HG03521 (cell line): ENCODE measurements at regions not wholly inside any gene's neighbourhood (a gene's known extent, or its start where the extent isn't known, plus 50 kb on each side); places are given as distances from the start of the nearest gene placed in this dataset.
"Not testable (repeated sequence)": the region's sequence is repeated elsewhere in the genome, so short reads cannot be mapped to it uniquely, and the experiment has no call there.

Source experiments
- ATAC-seq: cut with Tn5 transposase; IDR thresholded peaks from one replicate; pipeline ENCODE4 v1.9.1; 2021; ENCODE audit warnings: mild to moderate bottlenecking, moderate library complexity; ENCODE audit not compliant: unreplicated experiment

DNA sequence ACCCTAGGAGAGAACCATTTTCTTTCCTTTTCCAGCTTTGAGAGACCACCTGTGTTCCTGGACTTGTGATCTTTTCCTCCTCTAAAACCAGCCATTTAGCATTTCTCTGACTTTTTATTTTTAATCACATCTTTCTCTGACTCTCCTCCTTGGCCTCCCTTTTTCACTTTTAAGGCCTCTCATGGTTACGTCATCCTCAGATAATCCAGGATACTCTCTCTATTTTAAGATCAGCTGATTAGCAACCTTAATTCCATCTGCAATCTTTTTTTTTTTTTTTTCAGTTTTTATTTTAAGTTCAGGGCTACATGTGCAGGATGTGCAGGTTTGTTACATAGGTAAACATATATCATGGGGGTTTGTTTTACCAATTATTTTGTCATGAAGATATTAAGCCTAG is 54.0 kb downstream of the RFPL4B start:
- ATAC-seq = no peak

DNA sequence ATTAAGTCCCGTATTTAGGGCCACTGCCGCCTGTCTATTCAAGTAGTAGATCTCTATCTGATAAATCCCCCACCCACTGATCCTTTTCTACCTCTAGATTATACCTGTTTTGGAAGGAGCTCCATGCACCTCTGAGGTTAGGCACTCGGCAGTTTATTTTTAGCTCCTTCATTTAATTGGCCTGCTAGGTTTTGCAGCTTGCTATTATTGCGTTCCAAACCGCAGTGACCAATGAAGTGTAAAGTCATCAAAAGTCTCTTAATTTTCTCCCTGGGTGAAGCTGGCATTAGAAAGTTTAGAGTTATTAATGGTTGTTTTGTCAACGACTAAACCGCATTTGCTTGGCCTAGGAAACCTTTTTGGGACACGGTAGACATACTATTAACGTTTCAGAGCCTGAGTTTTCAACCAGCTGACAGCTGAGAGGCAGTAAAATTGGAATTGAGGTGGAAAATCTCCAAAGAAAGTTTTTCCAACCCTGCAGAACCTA is 60.0 kb downstream of the RFPL4B start:
- no peak for ATAC-seq

DNA sequence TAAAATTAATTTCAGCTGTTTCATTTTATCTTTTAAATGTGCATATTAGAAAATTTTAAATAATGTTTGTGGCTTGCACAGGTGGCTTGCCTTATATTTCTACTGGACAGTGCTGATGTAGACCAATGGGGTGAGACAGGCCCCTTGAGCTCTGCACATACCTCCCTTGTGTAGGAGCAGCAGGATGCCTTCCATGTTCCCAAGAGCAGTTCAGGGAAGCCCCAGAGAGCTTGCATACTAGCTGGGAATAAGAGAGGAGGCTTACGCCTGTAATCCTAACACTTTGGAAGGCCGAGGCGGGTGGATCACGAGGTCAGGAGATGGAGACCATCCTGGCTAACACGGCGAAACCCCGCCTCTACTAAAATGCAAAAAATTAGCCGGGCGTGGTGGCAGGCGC is 61.4 kb downstream of the RFPL4B start:
- no peak for ATAC-seq

DNA sequence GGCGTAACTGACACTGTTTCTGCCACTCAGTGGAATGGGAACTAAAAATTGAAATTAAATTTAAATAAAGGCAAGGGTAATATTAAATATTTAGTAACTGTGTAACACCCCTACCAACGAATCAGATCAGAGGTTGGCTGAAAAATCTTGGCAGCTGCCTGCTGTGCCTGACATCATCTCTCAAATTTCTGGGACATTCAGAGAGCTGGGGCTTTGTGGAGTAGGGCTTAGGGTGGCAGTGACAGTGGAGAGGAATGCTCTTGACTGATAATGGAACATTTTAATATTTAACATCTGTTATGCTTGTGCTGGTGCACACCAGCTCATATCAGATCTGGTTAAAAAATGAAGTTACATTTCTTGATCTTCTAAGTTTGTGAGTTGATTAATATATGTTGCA is 62.2 kb downstream of the RFPL4B start:
- ATAC-seq = no peak

DNA sequence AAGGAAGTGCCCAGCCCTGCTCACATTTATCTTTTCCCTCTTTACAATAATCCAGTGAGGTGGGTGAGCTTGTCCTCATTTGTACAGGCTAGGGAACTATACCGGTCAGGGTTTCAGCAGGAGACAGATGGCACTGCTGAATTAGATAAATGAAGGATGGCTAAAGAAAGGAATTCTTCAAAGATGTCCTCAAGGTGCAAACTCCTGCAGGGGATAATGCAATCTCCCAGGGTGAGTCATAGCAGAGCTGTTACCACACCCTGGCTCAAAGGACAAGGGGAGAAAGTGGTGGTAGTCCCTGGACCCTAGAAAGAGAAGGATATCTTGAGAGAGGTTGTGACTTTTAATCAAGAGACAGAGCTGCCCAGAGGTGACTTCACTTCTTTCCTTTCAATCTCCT is 66.7 kb downstream of the RFPL4B start:
- ATAC-seq = no peak

DNA sequence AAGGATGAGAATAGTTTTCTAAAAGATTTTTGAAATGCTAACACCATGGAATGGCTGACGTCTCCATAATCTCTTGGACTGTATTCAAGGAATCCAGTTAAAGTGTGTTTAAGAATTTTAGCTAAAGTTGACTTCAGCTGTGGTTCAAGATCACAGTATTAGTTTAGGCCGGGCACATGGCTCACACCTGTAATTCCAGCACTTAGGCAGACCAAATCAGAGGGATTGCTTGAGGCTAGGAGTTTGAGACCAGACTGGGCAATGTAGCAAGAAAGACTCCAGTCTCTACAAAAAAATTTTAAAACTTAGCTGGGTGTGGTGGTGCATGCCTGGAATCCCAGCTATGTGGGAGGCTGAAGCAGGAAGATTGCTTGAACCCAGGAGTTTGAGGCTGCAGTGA is 68.2 kb downstream of the RFPL4B start:
- ATAC-seq = no peak

DNA sequence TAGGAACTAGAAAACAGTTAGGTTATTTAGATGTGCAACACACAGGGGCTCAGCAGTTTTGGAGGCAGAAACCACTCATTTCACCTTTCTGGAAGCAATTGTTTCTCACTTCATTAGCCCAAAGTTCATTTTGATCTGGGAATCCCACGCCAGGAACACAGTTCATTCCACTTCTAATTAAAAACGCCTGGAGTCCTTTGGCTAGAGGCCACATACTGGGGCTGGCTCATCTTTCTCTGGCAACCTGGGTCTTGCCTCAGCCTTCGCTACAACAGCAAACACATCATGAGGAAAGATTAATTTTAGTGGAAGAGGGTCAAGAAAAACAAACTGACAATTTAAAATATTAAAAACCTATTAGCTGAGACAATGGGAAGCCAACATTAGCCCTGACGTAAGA is 69.7 kb downstream of the RFPL4B start:
- no peak for ATAC-seq

DNA sequence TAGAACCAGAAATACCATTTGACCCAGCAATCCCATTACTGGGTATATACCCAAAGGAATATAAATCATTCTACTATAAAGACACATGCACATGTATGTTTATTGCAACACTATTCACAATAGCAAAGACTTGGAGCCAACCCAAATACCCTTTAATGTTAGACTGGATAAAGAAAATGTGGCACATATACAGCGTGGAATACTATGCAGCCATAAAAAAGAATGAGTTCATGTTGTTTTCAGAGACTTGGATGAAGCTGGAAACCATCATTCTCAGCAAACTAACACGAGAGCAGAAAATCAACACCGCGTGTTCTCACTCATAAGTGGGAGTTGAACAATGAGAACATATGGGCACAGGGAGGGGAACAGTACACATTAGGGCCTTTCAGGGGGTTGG is 79.9 kb downstream of the RFPL4B start:
- ATAC-seq = not testable (repeated sequence)

DNA sequence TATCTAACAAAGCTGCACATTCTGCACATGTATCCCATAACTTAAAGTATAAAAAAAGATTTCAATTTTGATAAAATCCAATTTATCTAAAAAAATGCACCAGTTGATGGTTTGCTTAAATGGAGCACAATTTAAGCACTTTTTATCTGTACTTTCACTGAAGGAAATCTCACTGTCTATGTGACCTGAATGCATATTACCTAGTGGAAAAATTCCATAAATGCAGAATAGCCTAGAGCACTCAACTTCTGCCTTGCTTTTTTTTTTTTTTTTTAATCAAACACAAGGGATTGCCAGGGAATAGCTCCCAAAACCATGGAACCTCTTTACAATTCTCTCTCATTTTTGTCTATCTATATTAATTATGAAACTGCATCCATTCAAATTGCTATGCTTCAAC is 80.4 kb downstream of the RFPL4B start:
- ATAC-seq = no peak

DNA sequence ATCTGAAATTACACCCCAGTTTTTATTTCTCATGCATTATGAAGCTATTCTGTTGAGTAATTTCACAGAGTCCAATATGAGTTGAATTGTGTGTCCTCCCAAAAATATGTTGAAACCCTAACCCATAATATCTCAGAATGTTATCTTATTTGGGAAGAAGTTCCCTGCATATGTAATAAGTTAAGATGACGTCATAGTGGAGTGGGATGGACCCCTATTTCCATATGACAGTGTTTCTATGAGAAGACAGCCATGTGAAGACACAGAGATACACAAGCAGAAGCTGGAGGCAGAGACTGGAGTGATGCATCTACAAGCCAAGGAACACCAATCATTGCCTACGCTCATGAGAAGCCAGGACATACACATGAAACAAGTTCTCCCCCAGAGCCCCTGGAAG is 81.3 kb downstream of the RFPL4B start:
- ATAC-seq = no peak

DNA sequence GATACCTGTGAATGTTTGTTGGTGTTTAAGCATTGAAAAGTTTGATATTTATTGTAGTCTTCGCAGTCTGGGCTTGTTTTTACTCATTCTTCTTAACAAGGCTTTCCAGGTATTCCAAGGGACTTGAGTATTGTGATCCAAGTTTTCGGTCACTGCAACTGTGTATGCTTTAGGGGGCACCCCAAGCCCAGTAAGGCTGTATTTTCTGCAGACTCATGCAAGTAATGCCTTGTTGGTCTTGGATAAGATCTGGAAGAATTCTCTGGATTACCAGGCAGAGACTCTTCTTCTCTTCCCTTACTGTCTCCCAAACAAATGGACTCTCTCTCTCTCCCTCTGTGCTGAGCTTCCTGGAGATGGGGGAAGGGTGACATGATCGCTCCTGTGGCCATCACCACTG is 82.1 kb downstream of the RFPL4B start:
- no peak for ATAC-seq

DNA sequence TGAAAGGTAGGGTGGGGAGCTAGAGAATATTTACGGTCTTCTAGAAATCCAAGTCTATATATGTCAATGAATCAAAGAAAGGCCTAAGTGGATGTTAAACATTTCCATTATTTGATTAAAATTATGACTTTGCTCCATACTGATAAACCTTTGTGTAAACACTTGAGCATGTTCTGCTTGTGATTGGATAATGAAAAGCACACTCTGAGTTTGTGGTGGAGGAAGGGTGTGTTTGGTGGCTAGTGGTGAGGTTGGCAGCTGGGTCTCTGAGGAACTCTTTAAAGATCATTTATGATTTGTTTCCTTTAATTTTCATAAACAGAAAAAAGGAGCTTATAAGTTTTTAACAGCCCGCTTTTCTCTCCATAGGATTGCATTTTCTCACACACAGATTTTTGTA is 84.7 kb downstream of the RFPL4B start:
- no peak for ATAC-seq

DNA sequence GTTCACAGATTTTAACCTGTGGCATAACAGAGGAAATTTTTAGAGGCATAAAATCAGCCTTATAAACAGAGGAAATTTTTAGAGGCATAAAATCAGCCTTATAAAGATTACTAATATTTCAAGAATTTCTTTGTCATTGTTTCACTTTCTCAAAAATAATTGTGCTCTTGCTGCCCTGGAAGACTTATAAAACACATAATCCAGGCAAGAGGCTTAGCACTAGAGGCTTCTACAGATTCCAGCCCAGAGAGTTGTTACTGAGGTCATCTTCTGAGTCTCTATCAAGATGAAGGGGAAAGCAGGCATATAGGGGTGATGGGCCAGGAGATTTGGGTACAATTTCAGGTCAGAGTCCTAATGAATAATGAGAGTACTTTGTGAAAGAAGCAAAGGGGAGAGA is 85.7 kb downstream of the RFPL4B start:
- no peak for ATAC-seq

DNA sequence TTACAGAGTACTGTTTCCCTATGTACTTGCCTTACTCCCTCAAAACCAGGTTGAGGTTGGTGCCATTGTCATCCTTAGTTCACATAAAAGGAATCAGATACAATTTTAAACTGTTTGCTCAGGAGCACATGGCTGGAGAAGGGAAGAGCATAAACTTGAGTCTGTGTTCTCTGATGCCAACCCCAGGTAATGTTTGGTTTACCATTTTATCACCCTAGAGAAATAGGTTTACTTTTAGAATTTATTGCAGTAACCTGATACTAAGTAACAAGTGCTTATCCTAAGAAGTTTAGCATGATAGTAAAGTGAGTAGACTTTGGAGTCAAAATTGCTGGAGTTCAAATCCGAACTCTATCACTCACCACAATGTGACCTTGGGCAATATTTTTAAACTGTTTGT is 86.3 kb downstream of the RFPL4B start:
- ATAC-seq = no peak

DNA sequence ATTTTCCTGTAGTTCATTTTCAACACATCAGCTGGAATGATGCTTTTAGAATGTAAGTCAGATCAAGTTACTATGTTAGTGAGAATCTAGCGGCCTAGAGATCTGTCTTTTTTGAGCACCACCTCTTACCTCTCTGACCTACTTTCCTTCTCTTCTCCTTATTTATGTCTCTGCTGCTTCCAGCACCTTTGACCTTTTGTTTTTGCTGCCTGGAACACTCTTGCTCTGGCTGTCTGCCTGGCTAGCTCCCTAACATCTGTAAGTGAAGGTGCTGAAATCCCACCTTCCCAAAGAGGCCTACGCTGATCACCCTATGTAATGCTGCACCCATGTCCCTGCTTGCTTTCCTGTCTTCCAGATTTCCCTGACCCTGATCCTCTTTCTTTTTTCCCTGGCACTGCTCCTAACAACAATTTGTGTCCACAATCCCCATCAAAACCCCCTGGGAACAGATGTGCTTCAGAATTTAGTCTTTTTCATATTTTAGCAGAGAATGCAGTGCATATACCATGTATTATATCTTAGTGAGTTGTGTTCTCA is 87.8 kb downstream of the RFPL4B start:
- no peak for ATAC-seq

DNA sequence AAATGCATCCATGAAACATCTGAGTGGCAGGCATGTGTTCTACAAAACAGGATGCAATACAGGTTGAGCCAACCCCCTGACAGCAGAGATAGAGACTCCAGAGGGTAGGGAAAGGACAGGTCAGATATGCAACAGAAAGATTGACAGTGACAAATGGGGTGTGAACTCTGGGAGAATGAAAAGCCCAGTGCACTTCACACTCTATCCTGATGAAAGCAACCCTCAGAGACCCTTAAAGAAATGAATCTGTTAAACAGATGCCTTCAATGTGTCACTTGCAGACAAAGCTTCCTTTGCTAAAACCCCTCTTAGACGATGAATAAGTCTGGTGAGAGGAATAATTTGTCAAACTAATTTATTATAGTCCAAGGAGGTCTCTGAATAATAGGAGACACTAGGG is 89.9 kb downstream of the RFPL4B start:
- no peak for ATAC-seq

DNA sequence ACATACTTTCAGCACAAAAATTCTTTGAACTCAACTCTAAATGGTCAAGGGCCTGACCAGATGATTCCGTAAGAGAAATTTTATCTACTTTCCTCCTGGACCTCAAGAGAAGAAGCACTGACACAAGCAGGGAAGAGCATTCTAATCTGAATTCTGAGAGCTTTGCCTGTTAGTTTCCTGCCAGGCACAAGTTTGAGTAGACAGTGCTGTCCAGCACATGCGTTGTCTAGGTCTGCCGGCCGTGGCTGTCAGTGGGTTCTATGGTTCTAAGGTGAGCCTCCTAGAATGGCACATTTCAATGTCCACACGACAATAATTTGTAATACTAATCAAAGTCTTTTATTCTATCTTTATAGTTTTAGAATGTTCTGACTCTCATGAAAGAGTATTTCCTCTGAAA is 91.9 kb downstream of the RFPL4B start:
- no peak for ATAC-seq

DNA sequence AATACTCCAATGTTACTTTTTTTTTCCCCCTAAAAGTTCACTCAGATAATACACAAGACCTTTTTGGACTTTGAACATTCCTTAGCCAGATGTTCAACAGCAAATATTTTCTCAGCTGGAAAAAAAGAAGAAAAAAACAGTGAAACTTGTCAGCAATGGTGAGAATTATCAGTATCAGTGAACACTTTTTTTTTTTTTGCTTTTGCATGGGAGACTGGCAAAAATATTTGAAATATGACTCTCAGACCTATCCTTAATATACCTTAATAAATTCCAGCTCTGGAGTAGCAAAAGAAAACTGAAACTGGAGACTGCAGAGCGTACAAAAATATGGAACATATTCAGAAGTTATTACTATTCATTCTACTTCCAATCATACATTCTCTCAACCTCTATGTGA is 92.3 kb downstream of the RFPL4B start:
- ATAC-seq = no peak

DNA sequence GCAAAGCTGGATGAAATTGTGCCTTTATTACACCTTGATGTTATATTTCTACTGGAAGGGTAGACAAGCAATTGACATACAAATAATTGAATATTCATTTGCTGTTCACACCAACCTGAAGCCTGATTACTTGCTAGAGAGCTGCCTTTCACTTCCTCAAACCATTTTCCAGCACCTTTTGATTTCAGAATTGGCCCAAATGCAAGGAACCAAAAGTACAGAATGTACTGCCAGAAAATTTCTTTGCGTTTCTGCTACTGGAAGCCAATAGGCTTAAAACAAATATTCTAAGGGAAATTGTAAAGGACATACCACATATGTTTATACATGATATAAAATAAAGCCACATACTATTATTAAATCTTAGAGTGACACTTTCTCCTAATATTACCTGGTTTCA is 94.5 kb downstream of the RFPL4B start:
- no peak for ATAC-seq

DNA sequence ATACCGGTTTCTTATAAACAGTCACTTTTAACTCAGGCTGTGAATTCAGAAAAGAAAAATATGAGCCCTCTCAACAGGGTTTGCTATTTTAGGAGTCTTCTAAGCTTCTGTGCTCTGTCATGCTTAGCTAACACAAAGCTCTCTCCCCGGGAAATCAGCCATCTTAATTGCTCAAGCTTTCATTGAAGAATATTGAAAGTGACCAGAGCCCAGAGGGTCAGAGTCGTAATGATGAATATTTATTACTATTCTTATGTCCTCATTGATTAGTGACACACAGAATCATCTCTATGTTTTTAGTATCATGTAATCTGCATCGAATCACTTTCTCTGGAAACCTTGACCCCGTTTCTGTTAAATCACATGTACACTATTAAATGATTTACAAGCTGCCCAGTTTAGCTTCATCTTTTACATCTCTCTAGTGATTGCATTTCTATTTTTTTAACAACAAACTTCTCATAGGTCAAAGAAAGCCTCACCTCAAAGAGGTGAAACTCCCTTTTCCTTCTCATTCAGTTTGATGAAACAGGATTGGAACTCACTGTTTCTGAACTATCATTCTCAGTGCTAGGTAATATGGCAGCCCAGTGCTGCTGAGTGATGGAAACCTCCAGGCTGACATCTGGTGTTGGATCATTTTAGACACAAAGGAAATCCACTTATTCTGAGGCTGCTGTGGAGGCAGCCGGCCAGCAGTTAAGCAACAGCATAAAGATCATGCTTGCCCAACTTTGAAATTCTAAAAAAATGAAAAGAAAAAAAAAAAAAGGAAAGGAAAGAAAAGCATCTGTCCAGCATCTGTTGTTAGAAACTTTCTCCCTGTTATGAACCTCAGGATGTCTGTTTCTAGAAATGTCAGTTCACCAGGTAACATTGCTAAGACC is 96.3 kb downstream of the RFPL4B start:
- ATAC-seq = no peak

DNA sequence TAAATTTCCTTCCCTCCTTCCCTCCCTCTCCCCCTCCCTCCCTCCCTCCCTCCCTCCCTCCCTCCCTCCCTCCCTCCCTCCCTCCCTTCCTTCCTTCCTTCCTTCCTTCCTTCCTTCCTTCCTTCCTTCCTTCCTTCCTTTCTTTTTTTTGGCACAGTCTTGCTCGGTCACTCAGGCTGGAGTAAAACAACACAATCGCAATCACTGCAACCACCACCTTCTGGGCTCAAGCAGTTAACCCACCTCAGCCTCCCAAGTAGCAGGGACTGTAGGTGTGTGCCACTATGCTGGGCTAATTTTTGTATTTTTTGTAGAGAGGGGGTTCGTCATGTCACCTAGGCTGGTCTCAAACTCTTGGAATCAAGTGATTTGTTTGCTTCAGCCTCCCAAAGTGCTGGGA is 101.7 kb downstream of the RFPL4B start:
- ATAC-seq = not testable (repeated sequence)

DNA sequence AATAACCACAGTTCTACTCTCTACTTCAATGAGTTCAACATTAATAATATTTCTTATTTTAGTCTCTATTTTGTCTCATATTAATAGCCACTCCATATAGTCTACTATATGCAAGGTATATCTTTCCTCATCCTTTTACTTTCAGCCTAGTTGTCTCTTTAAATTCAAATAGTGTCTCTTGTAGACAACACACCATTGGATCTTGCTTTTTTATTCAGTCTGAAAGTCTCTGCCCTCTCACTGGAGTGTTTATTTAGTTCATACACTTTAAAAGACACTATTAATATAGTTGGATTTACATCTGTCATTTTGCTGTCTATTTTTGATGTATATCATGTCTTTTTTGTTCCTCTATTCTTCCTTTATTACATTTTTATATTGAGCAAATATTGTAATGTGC is 103.5 kb downstream of the RFPL4B start:
- ATAC-seq = no peak

DNA sequence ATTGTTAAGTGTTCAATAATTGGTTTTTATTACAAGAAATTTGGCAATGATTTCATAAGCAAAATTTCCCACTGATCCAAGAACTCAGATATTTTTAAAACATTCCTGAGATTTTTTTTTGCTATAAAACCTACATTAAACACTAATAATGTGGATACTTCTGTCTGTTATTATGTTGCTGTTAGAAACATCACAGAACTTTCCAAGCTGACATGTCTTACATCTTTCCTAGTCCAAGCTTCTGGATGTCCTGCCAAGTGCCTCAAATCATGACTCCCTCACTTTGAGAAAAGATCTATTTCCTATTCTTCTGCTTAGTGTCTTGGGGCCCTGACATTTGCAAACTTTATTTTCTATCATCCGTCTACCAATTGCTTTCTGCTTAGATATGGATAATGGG is 110.8 kb downstream of the RFPL4B start:
- no peak for ATAC-seq
